Germinal center (tissue), 1 donor: ENCODE measurements at regions not wholly inside any gene's neighbourhood (a gene's known extent, or its start where the extent isn't known, plus 50 kb on each side); places are given as distances from the start of the nearest gene placed in this dataset.

Experiments
- DNase-seq: peaks from one replicate; pipeline ENCODE4 v3.0.0; 2012; ENCODE audit warnings: mixed read lengths, low spot score

- DNase-seq: no peak
Measured at GRCh38 chr1:99573431-99574217, 72.3 kb upstream of the PALMD start.

- no peak for DNase-seq
Measured at GRCh38 chr1:99577313-99577712, 68.6 kb upstream of the PALMD start.

- no peak for DNase-seq
Measured at GRCh38 chr1:99579691-99580172, 66.2 kb upstream of the PALMD start.

- DNase-seq: no peak
Measured at GRCh38 chr1:99580451-99580850, 65.5 kb upstream of the PALMD start.

GRCh38 chr1:99587008-99587407 lies 58.9 kb upstream of the PALMD start:
- no peak for DNase-seq

GRCh38 chr1:99589186-99589636 lies 56.7 kb upstream of the PALMD start:
- DNase-seq: no peak

- DNase-seq: no peak
Measured at GRCh38 chr1:99590578-99591209, 55.2 kb upstream of the PALMD start.

- no peak for DNase-seq
Measured at GRCh38 chr1:99591886-99592285, 54.0 kb upstream of the PALMD start.

GRCh38 chr1:99594205-99594604 lies 51.7 kb upstream of the PALMD start:
- no peak for DNase-seq

- DNase-seq: no peak
Measured at GRCh38 chr1:99595041-99595440, 50.9 kb upstream of the PALMD start.

GRCh38 chr1:99595441-99595840 lies 50.5 kb upstream of the PALMD start:
- DNase-seq: no peak
